ENCODE measurements at regions not wholly inside any gene's neighbourhood (a gene's known extent, or its start where the extent isn't known, plus 50 kb on each side); places are given as distances from the start of the nearest gene placed in this dataset.

DNA sequence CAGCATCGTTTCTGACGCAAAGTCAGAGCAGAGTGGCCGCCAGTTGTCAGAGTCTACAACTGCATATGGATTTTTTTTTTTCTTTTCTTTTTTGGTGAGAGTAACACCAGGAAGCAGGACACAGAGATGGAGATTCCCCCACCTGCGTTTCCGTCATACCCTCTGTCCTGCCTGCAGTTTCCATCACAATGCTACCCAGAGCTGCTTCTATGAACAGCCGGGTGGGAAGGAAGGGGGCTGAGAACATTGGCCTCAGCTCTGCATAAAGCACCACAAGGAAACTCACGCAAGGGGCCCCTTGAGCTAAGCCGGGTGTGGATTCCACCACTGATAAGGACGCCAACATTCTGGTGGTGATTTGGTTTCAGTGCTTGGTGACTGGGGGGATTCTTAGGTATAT lies 183.5 kb upstream of the AFDN start:
- no peak for DNase-seq

DNA sequence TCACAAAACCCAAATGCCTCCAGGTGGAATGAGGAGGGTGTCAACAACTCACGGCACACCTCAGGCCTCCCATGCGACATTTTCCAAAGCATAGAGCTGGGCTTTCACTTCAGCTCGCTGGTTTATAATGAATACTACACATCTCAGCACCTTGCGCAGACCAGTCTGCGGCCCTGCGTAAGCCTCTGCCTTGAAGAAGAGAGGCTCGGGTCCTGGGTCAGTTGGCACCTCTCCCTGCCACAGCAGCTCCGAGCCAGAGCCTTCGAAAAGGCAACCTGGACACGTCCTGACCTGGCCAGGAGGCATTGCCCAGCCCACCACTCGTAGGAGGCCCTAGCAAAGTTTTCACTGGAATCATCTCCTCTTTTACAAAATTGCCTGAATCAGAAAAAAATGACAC lies 183.0 kb upstream of the AFDN start:
- DNase-seq: no peak

DNA sequence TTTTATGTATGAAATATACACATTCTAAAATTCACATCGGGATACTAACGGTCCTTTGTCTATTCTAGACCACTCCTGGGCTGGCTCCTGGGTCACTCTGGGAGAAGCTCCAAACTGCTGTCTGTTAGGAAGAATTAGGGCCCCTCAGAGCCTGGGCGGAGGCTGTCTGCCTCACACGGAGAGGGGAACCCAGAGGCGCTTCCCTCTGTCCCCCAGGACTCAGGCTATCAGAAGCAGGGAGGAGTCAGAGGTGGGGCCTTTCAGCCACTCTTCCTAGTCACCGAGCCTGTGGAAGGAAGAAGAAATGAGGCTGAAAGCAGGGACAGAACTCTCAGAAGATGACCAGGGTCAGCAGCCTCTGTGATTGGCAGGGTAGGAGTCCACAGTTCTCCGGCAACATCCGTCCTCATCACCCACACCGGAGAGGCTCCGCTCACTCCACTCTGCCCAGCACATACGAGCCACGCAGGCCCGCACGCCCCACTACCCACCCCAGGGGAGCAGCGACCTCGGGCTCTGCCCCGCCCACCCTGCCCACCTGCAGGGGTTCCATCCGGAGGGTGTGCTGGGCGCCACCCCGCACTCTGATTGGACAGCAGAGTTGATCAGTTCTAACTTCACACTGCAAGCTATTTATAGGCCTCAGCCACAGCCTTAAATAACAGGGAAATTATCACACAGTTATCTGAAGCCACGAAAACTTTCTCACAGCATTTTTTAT lies 182.1 kb upstream of the AFDN start:
- DNase-seq: no peak

DNA sequence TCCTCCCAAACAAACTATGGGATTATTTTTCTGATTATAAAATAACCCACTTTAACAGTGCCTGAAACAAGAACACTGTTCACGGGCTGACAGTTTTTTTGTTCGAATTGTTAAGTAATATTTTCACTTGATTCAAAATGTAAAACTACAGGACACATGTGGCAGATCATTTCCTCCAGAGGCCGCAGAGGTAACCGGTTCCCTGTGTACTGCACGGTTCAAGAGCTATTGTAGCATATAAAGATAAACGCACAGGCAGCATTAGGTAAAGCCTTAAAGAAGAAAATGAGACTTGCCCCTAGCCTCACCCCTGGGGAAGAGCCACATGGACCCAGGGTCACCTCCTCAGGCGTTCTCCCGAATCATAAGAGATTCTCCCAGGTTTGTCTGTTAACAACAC lies 181.3 kb upstream of the AFDN start:
- no peak for DNase-seq

DNA sequence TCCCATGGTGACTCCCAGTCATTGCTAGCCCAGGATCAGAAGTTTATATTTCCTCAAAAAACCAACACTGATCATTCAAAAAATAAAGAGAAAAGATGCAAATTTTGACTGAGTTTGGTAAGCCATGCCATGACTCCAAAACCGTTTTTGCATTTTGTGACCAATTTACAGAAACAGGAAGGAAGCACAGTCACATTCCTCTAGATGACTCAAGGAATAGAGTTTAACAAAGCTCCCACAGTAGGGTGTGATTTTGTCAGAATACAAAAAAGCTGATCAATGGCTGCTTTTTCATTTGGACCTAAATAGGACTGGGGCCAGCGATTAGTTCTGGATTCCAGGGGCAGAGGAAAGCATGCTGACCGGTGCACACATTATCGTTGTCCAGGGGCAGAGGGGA lies 179.4 kb upstream of the AFDN start:
- DNase-seq: no peak

DNA sequence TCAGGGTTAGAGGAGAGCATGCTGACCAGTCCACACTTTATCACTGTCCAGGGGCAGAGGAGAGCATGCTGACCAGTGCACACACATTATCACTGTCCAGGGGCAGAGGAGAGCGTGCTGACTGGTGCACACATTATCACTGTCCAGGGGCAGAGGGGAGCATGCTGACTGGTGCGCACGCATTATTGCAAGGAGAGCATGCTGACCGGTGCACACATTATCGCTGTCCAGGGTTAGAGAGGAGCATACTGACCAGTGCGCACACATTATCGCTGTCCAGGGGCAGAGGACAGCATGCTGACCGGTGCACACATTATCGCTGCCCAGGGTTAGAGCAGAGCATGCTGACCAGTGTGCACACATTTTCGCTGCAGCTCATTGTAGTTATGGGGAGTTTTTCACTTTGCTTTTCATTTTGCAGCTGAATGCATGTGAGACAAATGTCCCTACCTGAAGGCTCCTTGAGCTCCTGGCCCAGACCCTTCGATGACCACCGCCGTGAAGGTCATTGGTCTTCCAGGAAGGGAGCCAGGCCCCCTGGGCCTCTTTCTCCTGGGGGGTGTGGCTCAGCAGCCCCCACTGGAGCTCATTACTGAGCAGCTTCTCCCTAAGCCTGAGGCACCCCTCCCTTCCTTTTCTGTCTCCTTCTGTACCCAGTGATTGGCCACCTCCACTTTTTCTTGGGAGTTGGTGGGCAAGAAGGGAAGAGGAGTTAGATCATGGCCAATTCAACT lies 178.8 kb upstream of the AFDN start:
- DNase-seq: no peak

DNA sequence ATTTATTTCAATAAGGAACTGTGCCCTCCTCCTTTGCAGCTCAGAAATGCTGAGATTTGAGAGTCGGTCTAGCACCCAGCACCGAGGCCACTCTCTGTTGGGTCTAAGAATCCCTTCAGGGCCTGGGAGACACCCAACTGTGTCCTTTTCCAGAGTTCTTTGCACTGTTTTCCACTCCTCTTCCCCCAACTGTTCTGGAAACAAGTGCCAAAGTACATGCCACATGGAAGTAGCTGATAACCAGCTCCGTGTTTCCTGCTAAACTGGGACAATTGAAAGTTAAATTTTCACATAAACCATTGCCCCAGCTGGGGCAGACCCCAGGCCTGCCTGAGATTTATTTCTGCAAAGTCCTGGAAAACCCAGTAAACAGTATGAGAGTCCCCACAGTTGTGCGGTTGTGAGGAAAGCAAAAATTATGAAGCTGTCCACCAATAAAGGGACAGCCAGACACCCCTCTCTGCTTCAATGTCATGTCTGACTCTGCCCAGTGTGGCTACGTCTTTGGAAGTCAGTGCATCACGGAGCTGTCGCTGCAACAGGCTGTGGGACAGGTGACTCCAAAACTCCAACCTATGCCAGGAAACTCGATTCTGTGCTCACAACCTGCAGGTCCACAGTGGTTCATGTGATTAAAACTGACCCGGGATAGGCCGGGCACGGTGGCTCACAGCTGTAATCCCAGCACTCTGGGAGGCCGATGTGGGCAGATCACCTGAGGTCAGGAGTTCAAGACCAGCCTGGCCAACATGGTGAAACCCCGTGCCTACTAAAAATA lies 178.0 kb upstream of the AFDN start:
- no peak for DNase-seq

DNA sequence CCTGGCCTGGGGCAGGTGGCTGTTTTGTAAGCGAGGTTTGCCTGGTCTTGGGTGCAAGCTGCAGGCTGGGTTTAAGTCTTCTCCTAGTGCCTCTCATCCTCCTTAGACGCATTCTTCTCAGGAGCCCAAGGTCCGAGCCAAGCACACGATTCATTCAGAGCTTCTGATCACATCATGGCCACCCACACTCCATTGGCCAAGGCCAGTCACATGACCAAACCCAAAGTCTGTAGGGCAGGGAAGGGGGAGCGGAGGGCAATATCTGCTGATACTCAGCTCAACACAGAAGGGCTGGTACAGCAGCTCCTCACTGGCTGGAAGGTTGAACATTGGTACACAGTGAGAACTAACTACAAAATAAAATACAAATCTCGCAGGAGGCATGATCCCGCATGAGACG lies 177.2 kb upstream of the AFDN start:
- no peak for DNase-seq

DNA sequence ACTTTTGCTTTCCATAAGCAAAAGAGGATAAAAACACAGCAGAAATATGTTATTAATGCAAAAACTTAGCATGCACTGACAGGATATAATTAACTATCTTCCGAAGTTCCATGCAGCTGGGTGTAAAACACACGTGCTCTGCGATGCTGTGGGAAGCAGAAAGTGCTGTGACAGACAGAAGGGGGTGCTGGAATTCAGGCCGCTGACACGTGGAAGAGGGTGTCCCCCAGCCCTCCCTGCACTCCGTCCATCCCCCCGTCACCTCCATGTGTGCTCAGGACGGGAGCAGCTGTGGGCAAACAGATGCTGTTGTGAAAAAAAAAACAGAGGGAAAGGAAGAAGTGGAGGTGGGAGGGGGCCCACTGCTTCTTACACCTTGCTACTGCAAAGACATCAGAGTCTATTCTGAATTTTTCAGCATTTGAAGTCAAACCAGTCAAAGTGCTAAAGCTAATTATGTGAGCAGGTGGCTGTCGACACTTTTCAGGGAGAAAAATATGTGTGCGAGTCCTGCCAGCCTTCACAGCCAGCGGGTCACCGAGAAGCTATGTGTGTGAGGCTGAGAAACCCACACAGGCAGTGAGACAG lies 175.9 kb upstream of the AFDN start:
- no peak for DNase-seq

DNA sequence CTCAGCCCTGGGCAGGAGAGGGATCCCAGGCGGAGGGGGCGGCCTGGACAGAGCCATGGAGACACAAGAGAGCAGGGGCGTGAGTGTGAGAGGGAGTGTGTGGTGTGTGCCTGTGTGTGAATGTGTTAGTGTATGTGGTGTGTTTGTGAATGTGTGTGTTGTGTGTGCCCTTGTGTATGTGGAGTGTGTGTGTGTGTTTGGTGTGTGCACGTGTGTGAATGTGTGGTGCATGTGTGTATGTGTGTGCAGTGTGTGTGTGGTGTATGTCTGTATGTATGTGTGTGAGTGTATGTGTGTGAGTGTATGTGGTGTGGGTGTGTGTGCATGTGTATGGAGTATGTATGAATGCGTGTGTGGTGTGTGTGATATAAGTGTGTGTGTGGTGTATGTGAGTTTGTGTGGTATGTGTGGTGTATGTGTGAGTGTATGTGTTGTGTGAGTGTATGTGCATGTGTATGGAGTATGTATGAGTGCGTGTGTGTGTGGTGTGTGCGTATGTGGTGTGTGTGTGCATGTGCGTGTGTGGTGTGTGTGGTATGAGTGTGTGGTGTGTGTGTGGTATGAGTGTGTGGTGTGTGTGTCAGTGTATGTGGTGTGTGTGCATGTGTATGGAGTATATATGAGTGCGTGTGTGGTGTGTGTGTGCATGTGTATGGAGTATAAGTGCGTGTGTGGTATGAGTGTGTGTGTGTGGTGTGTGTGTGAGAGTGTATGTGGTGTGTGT lies 175.2 kb upstream of the AFDN start:
- no peak for DNase-seq

DNA sequence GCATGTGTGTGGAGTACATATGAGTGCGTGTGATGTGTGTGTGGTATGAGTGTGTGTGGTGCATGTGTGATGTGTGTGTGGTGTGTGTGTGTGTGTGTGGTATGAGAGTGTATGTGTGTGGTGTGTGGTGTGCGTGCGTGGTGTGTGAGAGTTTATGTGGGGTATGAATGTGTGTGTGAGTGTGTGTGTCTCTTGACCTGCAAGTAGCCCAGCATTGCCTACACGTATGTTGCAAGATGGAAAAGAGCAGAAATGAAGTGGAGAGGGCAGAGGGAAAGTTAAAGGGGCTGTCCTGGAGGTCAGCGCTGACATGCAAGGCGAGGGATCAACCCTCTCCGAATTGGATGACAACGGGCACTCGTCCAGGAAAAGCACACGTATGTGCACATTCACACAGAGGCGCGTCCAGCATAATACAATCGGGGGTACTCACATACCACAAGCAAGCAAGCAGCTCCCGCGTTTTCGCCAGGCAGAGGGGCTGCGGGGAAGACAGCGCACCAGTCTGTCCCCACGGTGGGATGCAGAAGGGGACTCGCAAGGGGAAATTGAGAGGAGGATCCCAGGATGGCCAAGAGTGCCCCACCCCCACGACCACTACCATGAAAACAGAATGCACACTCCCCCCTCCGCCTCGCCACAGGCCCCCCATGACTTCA lies 174.5 kb upstream of the AFDN start:
- DNase-seq: no peak

DNA sequence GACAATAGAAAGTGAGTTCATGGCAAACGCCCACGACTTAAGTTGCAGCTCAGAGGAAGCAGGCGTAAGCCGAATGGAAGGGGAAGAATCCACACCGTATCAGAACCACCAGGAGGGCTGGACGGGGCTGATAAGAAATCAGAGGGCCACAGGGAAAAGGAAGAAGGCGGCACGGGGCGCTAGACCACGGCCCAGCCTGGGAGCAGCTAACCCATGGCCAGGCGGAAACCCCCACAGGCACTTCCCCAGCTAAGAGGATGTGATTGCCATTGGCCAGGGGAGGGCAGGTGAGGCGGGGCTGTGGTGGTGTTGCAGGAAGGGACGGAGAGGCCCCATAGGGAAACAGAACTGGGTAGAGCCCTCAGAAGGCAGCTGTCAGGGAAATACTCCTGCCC lies 174.0 kb upstream of the AFDN start:
- no peak for DNase-seq

DNA sequence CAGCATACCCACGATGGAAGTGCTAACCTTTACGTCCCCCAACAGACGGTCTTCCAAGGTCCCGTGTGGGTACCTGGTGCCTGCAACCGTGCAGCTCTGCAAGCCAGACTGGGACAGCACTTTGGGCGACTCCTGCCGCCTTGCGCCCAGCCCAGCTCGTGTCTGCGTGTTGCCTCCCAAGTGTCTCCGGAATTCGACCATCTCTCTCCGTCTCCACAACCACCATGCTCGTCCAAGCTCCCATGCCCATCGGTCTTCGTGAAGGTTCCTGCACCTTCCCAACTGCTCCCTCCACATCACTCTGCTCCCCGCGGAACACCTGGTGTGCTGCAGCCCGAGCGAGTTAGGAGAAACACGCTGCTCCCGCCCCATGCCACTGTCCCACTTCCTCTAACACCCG lies 173.2 kb upstream of the AFDN start:
- DNase-seq: no peak

DNA sequence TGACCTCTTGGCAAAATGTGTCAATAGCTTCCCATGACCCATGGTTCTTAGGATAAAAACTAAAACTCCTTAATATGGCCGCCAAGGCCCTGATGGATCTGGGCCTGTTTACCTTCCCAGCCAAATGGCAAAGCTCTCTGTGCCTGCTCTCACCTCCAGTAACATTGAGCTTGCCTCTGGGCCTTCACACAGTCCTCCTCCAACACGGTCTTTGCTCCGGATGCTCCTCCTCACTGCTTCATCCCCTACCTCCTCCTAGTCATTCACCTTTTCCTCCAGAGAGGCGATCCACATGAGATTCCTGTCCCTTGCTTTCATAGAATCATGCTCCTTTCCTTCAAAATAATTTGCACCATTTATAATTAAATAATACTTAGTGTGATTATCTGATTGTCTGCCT lies 172.3 kb upstream of the AFDN start:
- no peak for DNase-seq

DNA sequence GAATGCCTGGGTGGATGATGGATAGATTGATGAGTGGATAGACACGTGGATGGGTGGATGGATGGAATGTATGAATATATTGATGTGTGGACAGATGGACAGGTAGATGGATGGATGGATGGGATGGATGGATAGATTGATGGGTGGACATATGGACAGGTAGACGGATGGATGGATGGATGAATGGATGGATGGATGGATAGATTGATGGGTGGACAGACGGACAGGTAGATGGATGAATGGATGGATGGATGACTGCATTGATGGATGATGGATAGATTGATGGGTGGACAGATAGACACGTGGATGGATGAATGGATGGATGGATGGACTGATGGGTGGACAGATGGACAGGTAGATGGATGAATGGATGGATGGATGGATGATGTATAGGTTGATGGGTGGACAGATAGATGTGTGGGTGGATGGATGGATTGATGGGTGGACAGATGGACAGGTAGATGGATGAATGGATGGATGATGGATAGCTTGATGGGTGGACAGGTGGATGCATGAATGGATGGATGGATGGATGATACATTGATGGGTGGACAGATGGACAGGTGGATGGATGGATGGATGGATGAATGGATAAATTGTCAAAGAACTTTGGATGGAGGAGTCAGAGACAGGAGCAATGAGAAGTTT lies 171.4 kb upstream of the AFDN start:
- no peak for DNase-seq

DNA sequence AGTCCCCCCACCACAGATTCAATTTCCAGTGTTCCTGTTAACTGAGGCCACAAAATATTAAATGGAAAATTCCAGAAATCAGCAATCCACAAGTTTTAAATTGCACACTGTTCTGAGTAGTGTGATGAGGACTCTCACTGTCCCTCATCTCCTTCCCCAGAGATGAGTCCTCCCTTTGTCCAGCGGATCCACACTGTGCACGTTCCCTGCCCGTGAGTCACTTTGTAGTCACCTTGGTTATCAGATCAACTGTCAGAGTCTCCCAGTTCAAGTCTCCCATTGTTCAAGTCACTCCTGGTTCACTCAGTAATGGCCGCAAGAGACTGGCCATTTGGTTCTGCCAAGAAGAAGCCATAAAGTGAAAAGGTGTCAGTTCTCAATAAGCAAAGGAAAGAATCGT lies 168.6 kb upstream of the AFDN start:
- DNase-seq: no peak

DNA sequence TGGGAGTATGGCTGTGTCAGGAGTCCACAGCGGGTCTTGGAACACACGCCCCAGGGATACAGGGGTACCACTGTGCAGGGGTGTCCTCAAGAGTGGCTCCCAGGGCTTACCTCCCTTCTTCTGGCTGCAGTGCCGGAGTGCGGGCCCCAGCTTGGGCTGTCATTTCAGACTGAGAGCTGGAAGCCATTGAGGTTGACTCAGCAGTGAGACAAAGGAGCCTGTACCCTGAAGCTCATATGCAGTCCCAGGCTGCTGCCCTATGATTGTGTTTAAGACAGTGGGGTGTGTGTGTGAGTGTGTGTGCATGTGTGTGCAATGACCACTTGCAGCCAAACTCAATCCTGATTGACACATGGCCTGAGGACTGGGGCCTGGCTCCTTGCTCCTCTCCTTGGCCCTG lies 167.7 kb upstream of the AFDN start:
- no peak for DNase-seq

DNA sequence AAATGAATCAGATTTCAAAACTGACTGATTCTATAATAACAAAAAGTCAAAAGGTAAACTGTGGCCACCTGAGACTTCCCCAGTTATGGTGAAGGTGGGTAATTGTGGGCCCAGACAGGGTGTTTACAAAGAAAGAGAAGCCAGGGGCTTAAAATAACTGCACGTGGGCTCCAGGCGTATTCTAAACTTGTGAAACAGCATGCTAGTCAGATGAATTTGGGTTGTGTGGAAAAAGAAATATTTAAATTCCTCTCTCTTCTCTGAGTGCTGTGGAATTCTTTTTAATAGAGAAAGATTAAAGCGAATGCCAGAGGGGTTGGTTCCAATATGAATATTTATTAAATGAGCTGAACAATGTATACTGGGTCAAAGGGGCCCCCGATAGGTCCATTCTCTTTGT lies 166.3 kb upstream of the AFDN start:
- DNase-seq: no peak

DNA sequence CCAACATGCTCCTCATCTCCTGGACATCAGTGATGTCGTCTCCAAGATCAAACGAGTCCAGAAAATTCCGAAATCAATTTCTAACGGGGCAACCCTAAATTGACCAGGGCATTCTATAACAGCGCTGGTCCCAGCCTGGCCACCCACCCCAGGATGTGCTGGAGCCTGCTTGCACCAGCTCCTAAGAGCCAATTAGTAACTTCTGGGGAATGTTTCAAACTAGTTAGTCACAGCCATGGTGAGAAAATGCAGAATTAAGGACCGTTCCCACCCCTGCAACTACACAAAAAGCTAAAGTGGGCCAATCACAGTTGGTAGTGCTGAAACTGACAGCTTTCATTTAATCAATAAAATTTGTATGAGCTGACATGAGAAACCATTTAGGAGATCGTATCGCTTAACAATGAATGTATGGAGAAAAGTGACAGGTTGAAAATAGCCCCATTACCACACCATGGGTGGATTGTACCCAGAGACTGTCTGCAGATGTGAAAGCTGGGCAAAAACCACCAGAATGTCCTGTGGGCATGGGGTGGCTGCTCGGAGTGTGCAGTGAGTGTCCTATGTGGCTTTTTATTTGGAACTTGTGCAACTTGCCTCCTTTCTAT lies 165.7 kb upstream of the AFDN start:
- no peak for DNase-seq

DNA sequence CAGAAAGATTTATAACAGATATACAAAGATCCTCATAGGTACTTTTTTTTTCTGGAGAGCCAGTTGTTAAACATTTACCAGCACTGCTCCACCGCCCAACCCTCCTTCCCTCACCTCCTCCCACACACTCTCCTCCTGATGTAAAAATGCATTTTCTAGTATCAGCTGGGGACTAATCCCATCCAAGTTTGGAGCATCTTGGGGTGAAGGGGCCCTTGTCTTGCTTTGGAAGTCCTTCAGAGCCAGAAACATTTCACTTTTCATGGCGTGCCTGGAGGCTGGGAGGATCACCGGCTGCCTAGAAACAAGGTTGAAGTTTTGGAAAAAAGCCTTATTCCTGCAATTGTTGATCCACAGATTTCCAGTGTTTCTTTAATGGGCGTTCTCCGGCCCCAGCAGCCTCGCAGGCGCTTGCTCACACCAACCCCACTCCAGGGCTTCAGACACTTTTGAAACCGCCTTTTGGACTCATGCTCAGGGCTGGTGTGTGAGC lies 165.1 kb upstream of the AFDN start:
- no peak for DNase-seq

All from CD4-positive, alpha-beta T cell treated with Interferon gamma for 1 hour (primary cell).